ENCODE measurements at regions not wholly inside any gene's neighbourhood (a gene's known extent, or its start where the extent isn't known, plus 50 kb on each side); places are given as distances from the start of the nearest gene placed in this dataset.

- TF ChIP-seq, protein P1, sequence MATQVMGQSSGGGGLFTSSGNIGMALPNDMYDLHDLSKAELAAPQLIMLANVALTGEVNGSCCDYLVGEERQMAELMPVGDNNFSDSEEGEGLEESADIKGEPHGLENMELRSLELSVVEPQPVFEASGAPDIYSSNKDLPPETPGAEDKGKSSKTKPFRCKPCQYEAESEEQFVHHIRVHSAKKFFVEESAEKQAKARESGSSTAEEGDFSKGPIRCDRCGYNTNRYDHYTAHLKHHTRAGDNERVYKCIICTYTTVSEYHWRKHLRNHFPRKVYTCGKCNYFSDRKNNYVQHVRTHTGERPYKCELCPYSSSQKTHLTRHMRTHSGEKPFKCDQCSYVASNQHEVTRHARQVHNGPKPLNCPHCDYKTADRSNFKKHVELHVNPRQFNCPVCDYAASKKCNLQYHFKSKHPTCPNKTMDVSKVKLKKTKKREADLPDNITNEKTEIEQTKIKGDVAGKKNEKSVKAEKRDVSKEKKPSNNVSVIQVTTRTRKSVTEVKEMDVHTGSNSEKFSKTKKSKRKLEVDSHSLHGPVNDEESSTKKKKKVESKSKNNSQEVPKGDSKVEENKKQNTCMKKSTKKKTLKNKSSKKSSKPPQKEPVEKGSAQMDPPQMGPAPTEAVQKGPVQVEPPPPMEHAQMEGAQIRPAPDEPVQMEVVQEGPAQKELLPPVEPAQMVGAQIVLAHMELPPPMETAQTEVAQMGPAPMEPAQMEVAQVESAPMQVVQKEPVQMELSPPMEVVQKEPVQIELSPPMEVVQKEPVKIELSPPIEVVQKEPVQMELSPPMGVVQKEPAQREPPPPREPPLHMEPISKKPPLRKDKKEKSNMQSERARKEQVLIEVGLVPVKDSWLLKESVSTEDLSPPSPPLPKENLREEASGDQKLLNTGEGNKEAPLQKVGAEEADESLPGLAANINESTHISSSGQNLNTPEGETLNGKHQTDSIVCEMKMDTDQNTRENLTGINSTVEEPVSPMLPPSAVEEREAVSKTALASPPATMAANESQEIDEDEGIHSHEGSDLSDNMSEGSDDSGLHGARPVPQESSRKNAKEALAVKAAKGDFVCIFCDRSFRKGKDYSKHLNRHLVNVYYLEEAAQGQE (IDR thresholded peaks at IDR 0.05; ENCODE audit: unreplicated experiment): no peak
- TF ChIP-seq POLR2AphosphoS5 (IDR thresholded peaks at IDR 0.05; ENCODE audit: low read depth): no peak
- TF ChIP-seq, protein P2, sequence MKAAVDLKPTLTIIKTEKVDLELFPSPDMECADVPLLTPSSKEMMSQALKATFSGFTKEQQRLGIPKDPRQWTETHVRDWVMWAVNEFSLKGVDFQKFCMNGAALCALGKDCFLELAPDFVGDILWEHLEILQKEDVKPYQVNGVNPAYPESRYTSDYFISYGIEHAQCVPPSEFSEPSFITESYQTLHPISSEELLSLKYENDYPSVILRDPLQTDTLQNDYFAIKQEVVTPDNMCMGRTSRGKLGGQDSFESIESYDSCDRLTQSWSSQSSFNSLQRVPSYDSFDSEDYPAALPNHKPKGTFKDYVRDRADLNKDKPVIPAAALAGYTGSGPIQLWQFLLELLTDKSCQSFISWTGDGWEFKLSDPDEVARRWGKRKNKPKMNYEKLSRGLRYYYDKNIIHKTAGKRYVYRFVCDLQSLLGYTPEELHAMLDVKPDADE (IDR thresholded peaks at IDR 0.05): no peak
- no peak for TF ChIP-seq JUNB (IDR thresholded peaks at IDR 0.05; ENCODE audit: unreplicated experiment)
- no peak for TF ChIP-seq CREB1 (CRISPR knock-in tag; IDR thresholded peaks at IDR 0.05; ENCODE audit: low read depth)
- TF ChIP-seq NANOG (IDR thresholded peaks at IDR 0.05; ENCODE audit: borderline replicate concordance): no peak
These were observed 250.2 kb upstream of the GRIP1 start (continued) for GRCh38 chr12:66929121-66929520.

DNA sequence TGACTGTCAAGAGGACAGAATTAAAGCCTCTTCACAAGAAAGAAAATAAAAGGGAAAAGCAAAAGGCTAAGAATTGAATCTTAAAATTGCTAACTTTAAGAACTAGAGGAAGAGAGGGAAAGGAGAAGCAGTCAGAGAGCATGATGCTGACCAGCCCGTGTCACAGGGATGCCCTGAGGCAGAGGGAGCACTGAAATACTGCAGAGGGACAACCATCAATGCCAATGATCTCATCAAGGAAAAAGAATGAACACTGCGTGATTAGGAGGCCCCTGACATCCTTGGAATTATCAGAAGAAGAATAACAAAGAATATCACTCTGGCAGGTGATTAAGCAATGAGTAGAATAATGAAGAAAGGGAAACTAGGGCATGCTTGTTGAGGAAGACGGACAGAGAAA lies 252.2 kb upstream of the GRIP1 start:
- Mint-ChIP-seq H3K4me3 (no peak overlapping the region), H3K27me3 (ENCODE audit: insufficient read depth, low read depth, poor library complexity) (no peaks in the 10 kb centered on the region), H3K4me1 (peaks cover 8% of the 10 kb centered on the region), H3K27ac (no peak overlapping the region), H3K36me3 (ENCODE audit: low read depth) (no peaks in the 10 kb centered on the region), H3K9me3 (no peaks in the 10 kb centered on the region)
- Histone ChIP-seq H3K4me2 (no peak overlapping the region), H3F3A (replicated peaks; ENCODE audit: low read depth) (no peaks in the 10 kb centered on the region), H3K27ac (ENCODE audit: low read depth) (no peak overlapping the region), H3K9me2 (ENCODE audit: insufficient read depth) (0 out of 2 replicates have a peak, but pooled peaks cover 3% of the 10 kb centered on the region), H3K79me2 (replicated peaks; ENCODE audit: insufficient read depth) (no peaks in the 10 kb centered on the region), H3K4me3 (no peak overlapping the region), H4K20me1 (replicated peaks; ENCODE audit: insufficient read depth) (no peaks in the 10 kb centered on the region; the same call in 1 of the 2 replicates), H3K36me3 (ENCODE audit: insufficient read depth) (no peaks in the 10 kb centered on the region), H3K4me1 (ENCODE audit: insufficient read depth) (peaks cover 6% of the 10 kb centered on the region), H3K27me3 (ENCODE audit: insufficient read depth) (no peaks in the 10 kb centered on the region), H2AFZ (no peak overlapping the region)
- ATAC-seq (no peak), DNase-seq (ENCODE audit: low spot score) (no peak)
- TF ChIP-seq CTCF (conservative IDR thresholded peaks at IDR 0.05; ENCODE audit: low read depth in 2 of 2) (no peak), ZNF114 (CRISPR knock-in tag; IDR thresholded peaks at IDR 0.05) (no peak), STAT1 (IDR thresholded peaks at IDR 0.05; ENCODE audit: unreplicated experiment) (no peak), EZH2 (IDR thresholded peaks at IDR 0.05; ENCODE audit: low read depth, unreplicated experiment) (no peak), JUNB (IDR thresholded peaks at IDR 0.05; ENCODE audit: unreplicated experiment) (no peak), ZNF331 (CRISPR knock-in tag; IDR thresholded peaks at IDR 0.05; ENCODE audit: low read depth) (no peak), CREB1 (CRISPR knock-in tag; IDR thresholded peaks at IDR 0.05; ENCODE audit: low read depth) (no peak)
- TF ChIP-seq, protein P3, sequence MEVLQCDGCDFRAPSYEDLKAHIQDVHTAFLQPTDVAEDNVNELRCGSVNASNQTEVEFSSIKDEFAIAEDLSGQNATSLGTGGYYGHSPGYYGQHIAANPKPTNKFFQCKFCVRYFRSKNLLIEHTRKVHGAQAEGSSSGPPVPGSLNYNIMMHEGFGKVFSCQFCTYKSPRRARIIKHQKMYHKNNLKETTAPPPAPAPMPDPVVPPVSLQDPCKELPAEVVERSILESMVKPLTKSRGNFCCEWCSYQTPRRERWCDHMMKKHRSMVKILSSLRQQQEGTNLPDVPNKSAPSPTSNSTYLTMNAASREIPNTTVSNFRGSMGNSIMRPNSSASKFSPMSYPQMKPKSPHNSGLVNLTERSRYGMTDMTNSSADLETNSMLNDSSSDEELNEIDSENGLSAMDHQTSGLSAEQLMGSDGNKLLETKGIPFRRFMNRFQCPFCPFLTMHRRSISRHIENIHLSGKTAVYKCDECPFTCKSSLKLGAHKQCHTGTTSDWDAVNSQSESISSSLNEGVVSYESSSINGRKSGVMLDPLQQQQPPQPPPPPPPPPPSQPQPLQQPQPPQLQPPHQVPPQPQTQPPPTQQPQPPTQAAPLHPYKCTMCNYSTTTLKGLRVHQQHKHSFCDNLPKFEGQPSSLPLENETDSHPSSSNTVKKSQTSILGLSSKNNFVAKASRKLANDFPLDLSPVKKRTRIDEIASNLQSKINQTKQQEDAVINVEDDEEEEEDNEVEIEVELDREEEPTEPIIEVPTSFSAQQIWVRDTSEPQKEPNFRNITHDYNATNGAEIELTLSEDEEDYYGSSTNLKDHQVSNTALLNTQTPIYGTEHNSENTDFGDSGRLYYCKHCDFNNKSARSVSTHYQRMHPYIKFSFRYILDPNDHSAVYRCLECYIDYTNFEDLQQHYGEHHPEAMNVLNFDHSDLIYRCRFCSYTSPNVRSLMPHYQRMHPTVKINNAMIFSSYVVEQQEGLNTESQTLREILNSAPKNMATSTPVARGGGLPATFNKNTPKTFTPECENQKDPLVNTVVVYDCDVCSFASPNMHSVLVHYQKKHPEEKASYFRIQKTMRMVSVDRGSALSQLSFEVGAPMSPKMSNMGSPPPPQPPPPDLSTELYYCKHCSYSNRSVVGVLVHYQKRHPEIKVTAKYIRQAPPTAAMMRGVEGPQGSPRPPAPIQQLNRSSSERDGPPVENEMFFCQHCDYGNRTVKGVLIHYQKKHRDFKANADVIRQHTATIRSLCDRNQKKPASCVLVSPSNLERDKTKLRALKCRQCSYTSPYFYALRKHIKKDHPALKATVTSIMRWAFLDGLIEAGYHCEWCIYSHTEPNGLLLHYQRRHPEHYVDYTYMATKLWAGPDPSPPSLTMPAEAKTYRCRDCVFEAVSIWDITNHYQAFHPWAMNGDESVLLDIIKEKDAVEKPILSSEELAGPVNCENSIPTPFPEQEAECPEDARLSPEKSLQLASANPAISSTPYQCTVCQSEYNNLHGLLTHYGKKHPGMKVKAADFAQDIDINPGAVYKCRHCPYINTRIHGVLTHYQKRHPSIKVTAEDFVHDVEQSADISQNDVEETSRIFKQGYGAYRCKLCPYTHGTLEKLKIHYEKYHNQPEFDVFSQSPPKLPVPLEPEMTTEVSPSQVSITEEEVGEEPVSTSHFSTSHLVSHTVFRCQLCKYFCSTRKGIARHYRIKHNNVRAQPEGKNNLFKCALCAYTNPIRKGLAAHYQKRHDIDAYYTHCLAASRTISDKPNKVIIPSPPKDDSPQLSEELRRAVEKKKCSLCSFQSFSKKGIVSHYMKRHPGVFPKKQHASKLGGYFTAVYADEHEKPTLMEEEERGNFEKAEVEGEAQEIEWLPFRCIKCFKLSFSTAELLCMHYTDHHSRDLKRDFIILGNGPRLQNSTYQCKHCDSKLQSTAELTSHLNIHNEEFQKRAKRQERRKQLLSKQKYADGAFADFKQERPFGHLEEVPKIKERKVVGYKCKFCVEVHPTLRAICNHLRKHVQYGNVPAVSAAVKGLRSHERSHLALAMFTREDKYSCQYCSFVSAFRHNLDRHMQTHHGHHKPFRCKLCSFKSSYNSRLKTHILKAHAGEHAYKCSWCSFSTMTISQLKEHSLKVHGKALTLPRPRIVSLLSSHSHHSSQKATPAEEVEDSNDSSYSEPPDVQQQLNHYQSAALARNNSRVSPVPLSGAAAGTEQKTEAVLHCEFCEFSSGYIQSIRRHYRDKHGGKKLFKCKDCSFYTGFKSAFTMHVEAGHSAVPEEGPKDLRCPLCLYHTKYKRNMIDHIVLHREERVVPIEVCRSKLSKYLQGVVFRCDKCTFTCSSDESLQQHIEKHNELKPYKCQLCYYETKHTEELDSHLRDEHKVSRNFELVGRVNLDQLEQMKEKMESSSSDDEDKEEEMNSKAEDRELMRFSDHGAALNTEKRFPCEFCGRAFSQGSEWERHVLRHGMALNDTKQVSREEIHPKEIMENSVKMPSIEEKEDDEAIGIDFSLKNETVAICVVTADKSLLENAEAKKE (CRISPR knock-in tag; IDR thresholded peaks at IDR 0.05): no peak
- TF ChIP-seq, protein P2 (IDR thresholded peaks at IDR 0.05): no peak
